ENCODE measurements at regions not wholly inside any gene's neighbourhood (a gene's known extent, or its start where the extent isn't known, plus 50 kb on each side); places are given as distances from the start of the nearest gene placed in this dataset.
"Not testable (repeated sequence)": the region's sequence is repeated elsewhere in the genome, so short reads cannot be mapped to it uniquely, and the experiment has no call there.

DNA sequence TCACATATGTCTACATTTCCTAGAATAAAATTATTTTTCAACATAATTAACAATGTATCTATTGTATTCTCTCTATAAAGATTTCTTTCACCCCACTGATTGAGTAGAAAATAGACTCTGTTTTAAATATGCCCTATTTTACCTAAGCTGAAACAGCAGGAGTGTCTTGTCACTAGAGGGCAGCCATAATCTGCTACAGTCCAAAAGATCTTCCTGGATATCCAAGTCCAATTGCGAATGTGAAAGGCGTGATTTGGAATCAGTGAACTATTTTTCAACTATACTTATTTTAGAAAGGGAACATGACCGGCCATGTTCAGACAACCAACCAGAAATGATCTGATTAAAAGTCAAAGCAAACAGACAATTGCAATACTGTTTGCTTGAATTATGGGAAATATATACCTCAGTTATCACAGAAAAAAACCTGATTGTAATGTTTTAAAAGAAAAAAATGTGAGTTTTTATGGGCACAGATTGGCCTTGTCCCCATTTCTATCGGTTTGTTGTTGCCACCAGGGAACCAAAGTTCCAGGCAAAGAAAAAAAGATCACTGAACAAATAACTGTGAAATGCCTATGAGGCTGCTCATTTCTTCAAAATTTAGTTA is 1211.0 kb upstream of the ADGRL4 start:
- no peak for DNase-seq

DNA sequence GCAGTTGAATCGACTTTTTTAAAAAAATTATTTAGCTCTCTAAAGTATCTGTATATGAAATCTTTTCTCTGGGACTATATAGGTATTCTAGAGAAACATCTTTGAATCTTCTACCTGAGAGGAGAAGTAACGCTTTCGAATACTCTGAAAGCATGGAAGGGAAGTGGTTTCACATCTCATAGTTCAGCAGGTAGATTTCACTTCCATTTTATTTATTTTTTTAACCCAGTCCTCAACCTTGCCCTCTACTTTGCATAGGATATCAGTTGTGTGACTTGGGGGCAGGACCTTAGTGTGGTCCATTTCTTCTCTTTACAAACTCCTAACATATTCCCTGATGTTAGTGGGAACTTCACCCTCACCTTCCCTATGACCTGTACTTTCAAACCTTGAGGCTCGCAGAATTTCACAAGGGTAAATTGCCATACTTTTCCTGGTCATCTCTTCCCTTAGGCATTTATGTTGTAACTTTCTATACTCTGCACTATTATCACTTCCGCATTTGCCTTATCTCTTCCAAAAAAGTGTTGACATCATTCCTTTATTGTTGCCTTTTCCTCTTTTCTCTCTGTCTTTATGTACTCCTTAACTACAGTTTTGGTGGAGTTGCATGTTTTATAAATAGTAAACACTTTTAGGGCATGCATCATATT is 1208.5 kb upstream of the ADGRL4 start:
- no peak for DNase-seq

DNA sequence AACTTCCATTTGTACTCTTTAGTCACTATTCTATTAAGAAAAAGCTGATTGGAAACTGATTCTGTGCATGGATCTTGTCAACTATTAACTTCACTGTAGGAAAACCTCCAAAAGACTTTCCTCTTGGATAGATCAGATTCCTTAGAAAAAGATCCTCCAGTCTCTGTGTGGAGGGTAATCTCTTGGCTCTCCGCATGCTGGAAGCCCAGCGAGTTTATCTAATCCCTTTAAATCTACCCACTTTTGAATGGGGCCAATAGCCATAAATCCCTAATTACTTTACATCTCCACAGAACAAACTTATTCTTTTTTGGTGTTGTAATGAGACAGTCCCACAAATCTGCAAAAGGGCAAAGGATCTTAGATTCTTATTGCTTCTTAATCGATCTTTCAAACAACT is 1206.4 kb upstream of the ADGRL4 start:
- DNase-seq, result no peak

DNA sequence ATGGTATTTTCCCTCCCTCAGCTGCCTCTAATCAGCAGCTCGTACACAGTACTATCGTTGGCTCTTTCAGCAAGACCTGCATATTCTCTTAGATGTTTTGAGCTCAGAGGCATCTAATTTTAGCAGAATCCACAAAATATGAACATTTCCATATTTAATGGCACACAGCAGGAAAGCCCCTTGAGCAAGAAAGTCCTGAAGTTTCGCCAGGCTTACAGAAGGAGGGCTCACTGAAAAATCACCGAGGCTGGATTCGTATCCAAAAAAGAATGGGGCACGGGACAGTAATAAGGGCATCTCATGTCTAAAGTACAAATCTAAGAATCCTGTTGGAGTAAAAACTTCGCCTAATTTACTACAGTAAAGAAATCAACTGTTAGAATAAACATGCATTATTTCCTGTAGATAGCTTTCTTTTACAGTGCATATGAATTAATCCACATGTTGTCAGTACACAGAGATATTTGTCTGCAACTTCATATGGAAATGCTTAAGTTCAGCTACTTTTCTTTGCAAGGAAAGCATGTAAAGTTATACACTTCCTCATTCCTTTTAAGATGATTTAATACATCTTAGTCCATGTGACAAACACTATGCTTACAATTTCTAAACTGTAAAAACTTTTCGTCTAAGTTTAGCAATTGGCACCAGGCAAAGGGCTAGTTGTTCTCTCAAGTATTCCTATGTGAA is 1205.3 kb upstream of the ADGRL4 start:
- DNase-seq, result no peak

DNA sequence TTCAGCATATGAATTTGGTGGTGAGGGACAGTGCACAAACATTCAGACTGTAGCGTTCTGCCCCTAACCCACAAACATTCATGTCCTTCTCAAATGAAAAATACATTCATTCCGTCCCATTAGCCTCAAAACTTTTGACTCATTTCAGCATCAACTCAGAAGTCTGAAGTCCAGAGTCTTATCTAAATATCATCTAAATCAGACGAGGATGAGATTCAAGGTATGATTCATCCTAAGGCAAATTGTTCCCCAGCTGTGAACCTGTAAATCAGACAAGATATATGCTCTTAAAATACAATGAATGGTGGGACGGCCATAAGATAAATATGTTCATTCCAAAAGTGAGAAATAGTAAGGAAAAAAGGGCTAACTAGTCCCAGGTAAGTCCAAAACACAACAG is 1195.6 kb upstream of the ADGRL4 start:
- no peak for DNase-seq

DNA sequence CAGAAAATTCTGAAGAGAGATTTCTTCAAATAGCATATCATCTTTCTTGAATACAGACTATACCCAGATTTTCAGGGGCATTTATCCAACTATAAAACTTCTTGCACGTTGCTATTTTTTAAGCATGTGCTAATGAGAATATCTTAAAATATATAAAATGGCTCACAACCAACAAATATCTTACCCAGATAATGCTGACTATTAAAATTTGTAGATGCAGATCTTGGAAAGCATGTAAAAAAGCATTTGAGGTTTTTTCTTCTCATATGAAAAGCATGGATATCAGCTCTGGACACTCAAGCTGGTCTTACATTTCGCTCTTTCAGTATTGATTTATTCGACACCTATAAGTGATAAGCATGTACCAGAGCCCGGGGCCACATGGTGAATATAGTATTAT is 1187.7 kb upstream of the ADGRL4 start:
- DNase-seq, result no peak

DNA sequence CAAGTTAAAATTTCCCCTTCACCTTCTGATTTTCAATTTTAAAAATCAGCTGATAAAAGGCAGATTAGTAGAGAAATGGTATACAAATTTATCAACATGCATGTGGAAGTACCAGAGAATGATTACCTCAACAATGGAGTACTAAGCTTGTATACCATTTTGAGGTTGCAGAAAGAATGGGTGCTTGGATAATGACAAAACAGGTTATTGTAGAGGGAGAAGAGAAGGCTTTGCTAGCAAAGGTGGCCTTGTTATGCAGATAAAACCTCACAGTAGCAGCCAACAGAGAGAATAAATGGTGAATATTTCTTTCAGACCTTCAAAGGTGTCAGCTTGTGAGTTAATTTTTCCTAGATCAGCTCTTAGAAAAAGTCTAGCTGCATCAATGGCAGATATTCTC is 1174.9 kb upstream of the ADGRL4 start:
- DNase-seq, result no peak

DNA sequence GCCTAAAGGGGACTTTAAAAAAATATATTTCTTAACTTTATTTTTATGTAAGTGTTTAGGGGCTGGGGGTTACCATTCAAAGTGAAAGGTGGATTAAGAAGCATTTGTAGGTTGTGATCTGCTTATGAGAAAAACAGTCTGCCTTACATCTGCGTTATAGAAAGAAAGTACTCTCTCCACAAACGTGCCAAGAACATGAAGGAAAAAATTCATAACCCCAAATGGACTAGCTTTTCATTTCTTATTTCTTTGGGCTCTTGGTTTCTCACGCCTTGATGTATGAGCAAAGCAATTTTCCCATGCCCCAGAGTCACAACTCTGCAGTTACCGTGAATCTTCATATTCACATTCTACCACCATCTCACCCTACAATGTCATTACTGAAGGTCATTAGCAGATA is 1165.1 kb upstream of the ADGRL4 start:
- DNase-seq, result no peak

DNA sequence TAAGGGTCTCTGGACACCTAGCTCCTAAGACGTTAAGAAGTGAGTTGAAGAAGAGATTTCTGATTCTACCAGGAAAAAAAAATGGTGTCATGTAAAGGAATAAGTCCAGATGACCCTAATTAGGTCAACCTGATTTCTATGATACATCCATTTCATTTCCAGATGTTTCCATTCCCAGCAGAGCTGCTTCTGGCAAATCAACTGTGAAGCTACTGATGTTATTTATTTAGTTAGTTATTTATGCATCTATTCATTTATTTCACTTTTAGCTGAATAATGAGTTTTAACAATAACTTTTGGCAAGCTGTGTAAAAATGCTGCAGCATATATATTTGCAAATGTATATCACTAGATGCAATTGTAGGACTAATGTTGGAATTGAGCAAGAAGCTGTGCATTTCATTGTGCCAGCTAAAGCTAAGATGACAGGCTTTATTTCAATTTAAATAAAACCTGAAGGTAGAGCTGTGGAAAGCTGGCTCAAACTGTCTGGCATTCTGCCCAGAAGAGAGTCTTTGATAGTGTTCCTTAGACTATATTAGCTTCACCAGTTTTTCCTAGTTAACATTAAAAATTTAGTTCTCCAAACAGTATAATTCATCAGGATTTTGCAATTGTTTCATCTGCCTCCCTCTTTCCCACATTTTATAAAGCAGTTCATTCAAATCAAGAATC is 1164.4 kb upstream of the ADGRL4 start:
- no peak for DNase-seq

DNA sequence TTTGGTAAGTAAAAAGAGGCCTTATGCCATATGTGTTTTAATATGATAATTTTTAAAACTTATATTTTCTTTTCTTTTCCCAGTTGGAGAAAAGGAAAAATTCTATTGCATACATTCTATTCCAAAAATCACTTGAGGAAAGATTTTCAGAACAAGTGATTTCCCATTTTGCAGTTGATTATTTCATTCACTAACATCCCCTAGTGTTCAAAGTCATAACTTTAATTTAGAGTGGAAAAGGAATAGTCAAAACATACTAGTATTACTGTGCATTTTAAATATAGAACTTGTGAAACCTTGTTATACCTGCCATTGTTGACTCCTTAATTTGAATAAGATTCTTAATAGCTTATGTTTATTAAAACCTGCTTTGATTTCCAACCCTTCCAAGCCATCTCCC is 1157.6 kb upstream of the ADGRL4 start:
- DNase-seq, result no peak

DNA sequence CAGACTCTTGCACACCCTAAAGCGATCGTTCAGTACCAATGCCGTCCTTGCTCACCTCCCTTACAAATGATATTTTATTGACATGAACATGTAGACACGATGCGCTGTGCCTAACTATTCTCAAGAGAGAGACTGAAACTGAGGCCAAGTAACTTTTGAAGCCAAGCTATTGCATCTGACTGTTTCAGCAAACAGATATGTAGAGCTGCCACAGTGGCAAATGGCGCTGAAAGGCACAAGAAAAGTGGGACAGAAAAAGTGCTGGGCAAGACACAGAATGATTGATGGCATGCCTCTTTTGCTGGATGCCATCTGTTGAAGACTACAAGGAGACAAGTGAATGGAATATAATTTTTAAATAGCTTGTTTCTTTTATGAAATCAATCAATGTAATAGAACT is 1157.2 kb upstream of the ADGRL4 start:
- no peak for DNase-seq

DNA sequence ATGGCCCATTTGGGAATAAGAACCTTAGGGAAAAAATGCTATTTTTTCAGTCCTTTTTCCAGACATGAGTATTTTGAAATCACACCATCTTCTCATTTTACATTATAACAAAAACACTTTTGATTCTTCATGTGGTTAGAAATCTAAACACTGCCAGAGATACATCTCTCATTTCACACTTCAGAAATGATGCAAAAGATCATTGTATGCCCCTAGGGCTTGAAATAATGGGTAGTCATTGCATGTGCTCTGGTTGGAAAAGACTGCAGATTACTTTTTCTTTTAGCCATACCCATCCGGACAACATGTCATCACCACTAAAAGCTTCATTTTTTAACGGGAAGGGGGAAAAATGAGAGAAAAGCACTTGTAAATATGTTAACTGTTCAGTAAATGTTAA is 1152.2 kb upstream of the ADGRL4 start:
- DNase-seq, result no peak

DNA sequence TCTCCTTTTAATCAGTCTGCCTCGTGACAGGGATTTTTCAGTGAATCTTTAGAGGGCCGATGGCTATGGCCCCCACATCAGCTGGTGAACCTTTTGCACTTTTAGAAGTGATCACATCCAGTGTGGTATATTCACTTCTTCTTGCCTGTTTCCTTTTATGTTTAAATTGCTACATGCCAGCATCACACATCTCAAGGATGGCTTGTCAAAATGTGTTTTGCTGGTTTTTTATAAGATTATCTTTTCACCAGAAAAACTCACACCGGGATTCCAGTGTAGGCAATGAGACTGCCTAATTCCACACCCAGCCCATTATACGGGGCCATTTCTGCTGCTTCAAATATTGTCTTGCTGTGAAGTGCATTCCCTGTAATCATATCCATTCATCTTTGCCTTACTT is 1151.7 kb upstream of the ADGRL4 start:
- DNase-seq, result no peak

DNA sequence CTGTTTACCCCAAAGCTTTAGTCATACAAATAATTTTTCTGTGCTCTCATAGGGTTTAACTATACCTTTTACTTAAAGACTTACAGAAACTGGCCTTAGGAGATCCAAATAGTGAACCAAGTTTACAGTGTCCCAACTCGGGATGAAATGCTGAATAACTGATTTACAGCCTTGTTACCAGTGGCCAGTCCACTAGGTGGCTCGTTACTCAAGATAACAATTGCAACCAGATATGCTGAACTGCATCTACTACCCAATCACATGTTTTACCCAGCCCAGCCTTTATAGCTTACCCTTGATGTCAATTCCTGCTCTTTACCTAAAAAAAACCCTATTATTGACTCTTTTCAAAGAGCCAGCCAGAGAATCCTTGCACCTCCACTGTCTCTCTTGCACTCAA is 1148.8 kb upstream of the ADGRL4 start:
- no peak for DNase-seq

DNA sequence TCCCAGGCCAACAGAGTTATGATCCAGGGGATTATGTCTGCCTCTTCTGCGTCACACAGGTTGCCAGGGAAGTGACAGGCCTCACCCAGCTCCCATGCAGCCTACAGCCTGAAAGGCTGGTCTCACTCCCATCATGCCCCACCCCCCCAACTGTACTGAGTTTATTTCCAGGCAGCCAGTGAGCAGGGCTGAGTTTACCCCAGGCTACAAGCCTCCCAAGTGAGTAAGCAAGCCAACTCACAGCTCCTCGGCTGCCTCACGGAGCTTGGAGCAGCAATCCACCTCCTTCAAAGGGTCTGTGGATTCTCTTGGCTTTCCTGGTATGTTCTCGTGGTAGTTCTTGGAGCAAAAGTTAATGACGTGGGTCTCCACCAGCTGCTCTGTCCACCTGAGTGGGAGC is 1147.6 kb upstream of the ADGRL4 start:
- DNase-seq, result no peak

DNA sequence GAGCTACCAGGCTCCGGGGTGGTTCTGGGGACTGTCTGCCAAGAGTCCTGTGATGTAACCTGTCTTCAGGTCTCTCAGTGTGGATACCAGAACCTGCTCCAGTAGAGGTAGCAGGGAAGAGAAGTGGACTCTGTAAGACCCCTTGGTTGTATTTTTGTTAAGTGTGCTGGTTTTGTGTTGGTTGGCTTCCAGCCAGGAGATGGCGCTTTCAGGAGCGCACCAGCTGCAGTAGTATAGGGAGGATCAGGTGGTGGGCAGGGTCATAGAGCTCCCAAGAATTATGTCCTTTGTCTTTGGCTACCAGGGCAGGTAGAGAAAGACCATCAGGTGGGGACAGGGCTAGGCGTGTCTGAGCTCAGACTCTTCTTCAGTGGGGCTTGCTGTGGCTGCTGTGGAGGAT is 1147.2 kb upstream of the ADGRL4 start:
- no peak for DNase-seq

DNA sequence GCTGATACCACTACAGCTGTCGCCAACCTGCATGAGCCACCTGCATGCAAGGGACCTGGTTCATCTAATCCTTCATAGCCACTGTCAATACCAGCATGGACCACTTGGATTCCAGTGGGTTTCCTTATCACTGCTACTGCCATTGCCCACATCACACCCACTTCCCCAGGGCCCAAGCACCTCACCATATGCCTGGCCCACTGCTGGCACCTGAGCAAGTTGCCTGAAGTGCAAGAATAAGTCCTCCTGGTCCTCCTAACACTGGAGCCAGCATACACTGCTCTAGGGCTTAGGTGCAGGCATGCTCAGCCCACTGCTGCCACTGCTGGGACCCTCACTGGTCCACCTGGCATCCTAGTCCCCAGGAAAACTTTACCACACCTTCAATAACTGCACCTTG is 1136.8 kb upstream of the ADGRL4 start:
- no peak for DNase-seq

DNA sequence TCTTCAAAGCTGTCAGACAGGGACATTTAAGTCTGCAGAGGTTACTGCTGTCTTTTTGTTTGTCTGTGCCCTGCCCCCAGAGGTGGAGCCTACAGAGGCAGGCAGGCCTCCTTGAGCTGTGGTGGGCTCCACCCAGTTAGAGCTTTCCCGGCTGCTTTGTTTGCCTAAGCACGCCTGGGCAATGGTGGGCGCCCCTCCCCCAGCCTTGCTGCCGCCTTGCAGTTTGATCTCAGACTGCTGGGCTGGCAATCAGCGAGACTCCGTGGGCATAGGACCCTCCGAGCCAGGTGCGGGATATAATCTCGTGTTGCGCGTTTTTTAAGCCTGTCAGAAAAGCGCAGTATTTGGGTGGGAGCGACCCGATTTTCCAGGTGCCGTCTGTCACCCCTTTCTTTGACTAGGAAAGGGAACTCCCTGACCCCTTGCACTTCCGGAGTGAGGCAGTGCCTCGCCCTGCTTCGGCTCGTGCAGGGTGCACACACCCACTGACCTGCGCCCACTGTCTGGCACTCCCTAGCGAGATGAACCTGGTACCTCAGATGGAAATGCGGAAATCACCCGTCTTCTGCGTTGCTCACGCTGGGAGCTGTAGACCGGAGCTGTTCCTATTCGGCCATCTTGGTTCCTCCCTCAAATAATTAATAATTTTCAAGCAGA is 1131.5 kb upstream of the ADGRL4 start:
- not testable (repeated sequence) for DNase-seq

DNA sequence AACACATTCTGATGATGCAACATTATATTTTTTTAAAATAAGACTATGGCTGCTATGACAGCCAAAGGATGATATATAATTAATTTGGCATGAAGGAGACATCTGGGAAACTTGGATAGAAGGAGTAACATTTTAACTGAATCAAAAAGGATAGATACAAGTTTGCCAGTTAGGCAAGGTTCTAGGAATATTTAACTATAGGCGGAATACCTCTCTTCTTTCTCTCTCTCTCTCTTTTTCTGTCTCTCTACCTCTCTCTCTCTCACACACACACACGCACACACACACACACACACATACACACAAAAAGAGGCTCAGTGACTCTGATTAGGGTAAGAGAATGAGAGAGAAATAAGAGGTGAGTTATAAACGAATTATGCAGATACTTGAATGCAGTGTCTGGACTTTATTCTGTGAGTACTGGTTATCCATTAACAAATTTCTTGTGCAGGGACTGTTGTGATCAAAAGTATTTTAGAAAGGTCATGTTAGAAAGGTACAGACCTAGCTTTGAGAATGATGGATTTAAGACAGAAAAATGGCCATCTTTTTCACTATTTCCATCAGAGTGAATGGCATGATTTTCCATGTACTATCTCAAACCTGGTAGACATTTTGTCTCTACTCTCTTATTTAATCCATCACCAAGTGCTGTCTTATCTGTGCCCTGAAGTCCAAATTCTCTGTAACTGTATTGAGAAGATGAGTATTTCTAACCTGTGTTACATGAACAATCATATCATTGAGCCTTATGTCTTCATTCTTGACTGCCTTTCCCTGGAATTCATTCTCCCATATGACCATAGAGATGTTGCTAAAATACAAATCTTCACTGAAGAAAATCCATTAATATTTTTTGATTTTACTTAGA is 1106.9 kb upstream of the ADGRL4 start:
- DNase-seq, result no peak

DNA sequence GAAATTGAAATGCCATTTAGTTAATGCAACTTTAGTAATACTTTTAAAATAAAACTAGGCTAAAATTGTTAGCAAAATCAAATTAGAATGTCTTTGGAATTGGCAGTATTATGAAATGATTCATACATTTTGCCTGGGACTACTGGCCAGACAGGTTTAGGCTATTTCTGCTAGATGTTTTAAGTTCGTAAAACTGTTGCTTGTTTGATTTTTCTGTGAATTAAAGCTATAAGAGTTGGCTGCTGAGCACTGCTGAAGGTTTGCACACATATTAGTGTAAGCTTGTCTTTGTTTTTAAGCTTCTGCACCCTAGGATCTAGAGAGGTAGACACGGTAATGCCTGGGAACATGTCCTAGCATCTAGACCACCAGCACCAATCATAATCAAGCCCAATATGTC is 1094.6 kb upstream of the ADGRL4 start:
- no peak for DNase-seq

DNA sequence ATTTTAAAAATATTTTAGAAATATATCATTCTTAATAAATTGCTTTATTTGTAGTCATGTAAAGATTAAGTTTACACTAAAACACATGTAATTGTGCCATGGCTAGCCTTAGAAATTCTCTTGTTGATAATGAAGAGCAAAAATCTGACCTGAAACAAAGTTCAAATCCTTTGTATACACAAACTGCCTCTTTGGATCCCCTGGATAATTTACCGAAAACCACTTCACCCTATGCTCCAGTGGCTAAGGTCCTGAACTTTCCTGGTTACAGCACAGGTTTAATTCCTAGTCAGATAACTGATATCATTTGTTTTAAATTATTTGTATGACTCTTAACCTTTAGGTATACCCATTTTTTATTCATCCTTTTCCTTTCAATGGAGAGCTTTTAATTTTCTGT is 1093.2 kb upstream of the ADGRL4 start:
- no peak for DNase-seq

DNA sequence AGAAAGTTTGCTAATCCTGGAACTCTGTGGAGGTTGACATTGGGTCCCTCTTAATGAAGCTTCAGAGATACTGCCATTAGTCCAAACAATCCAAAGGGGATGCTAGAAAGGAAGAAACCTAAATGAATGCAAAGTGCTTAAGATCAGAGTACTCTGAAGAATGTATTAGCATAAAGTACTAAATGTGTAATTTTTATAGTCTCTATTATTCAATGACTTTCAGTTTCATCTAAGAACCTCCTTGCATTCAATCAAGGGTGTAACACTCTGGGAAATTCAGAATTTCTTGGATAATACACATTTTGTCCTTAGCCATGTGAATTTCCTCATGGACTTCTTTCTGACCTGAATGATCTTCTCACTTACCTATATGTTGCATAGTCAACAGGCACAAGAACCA is 1078.5 kb upstream of the ADGRL4 start:
- no peak for DNase-seq

DNA sequence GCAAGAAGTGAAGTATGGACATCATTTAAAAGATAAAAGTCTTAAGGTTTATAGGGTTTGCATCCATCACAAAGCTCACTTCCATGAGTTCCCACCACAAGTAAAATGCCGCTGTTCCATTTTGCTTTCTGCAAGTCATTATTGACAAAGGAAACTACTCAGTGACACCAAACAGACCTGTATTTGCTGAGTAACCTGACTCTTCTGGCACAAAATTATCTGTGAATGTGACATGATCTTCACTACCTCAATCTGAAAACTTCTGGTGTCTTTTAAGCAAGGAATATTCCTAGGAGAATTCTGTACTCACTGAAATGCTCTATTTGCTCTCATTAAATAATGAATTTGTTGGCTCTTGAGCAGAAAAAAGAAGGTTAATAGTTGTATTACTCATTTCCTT is 1077.4 kb upstream of the ADGRL4 start:
- DNase-seq, result no peak
